ENCODE measurements at regions not wholly inside any gene's neighbourhood (a gene's known extent, or its start where the extent isn't known, plus 50 kb on each side); places are given as distances from the start of the nearest gene placed in this dataset.

DNA sequence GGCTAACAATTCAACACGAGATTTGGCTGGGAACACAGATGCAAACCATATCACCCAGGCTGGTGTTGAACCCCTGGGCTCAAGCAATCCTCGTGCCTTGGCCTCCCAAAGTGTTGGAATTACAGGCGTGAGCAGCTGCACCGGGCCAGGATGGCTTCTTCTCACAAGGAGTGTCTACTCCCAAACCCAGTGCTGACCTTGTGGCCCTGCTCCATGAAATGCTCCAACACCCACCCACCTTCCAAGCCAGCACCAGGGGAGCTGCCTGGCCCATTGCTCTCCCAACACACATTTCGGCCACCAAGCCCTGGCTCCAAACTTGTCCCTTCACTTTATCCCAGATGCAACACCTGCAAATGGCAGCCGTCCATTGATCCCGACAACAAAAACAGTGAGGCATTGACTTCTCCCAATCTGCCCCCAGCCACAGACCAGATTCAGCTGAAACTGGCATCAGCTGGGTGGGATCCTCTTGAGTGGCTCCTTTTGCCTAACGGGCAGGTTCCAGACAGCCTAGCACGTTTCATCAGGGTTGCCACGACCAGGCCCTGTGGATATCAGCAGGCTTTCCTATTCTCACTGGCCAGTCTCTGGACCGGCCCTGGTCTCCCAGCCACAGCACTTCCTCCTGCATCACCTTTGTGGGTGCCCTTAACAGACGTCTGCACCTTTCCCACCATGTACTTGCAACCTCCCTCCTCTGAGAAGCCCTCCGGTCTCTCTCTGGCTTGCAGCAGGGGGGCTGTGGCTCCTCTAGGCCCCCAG lies 105.7 kb upstream of the CARD11 start:
- Histone ChIP-seq H3K4me3 (ENCODE audit: low read length in 3 of 3) (no peak overlapping the region), H3K27me3 (ENCODE audit: control insufficient read depth, insufficient read depth, low read length) (no peaks in the 10 kb centered on the region), H3K4me1 (ENCODE audit: control insufficient read depth in 2 of 3, insufficient read depth in 2 of 3, low read depth in 1 of 3, low read length in 3 of 3) (no peaks in the 10 kb centered on the region), H3K9me3 (ENCODE audit: control insufficient read depth in 2 of 3, insufficient read depth in 1 of 3, low read length in 3 of 3) (no peaks in the 10 kb centered on the region), H3K36me3 (ENCODE audit: control insufficient read depth in 2 of 3, insufficient read depth in 3 of 3, low read length in 3 of 3) (no peaks in the 10 kb centered on the region), H3K9ac (ENCODE audit: low read length in 3 of 3) (no peak overlapping the region), H3K27ac (ENCODE audit: low read depth in 2 of 2, low read length in 2 of 2) (no peak overlapping the region)
- TF ChIP-seq, protein P1, sequence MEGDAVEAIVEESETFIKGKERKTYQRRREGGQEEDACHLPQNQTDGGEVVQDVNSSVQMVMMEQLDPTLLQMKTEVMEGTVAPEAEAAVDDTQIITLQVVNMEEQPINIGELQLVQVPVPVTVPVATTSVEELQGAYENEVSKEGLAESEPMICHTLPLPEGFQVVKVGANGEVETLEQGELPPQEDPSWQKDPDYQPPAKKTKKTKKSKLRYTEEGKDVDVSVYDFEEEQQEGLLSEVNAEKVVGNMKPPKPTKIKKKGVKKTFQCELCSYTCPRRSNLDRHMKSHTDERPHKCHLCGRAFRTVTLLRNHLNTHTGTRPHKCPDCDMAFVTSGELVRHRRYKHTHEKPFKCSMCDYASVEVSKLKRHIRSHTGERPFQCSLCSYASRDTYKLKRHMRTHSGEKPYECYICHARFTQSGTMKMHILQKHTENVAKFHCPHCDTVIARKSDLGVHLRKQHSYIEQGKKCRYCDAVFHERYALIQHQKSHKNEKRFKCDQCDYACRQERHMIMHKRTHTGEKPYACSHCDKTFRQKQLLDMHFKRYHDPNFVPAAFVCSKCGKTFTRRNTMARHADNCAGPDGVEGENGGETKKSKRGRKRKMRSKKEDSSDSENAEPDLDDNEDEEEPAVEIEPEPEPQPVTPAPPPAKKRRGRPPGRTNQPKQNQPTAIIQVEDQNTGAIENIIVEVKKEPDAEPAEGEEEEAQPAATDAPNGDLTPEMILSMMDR (IDR thresholded peaks at IDR 0.05; ENCODE audit: borderline replicate concordance, extremely low read depth, insufficient read depth): no peak
- intact Hi-C loops (cut with DNase I): loop anchor here (10.0 kb wide), 1 partner anchor 265 kb away; no protein-coding TSS in a partner anchor
- DNase-seq: no peak
- FAIRE-seq: no peak

DNA sequence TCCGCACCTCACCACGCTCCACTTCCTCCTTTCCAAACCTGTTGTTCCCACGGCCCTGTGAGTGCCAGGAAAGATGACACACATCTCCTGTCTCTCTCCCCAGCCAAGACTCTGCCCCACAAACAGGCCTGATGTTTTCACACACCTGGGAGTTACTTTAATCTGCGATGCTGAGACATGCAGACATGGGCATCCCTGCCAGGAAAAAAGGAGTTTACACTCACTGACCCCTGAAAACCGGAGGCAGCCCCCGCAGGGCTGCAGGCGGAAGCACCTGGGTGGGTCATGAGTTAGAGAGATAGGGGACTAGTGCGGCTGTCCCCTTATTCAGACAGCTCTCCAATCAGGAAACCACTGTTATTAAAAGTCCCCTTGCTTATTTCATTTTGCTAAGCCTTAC lies 106.4 kb upstream of the CARD11 start:
- Histone ChIP-seq H3K4me1 (ENCODE audit: control insufficient read depth in 2 of 3, insufficient read depth in 2 of 3, low read depth in 1 of 3, low read length in 3 of 3) (no peaks in the 10 kb centered on the region), H3K9me3 (ENCODE audit: control insufficient read depth in 2 of 3, insufficient read depth in 1 of 3, low read length in 3 of 3) (peaks cover 0 to 4% (median 0%) of the 10 kb centered on the region in 3 donors), H3K36me3 (ENCODE audit: control insufficient read depth in 2 of 3, insufficient read depth in 3 of 3, low read length in 3 of 3) (no peaks in the 10 kb centered on the region), H3K27ac (ENCODE audit: low read depth in 2 of 2, low read length in 2 of 2) (no peak overlapping the region), H3K4me3 (ENCODE audit: low read length in 3 of 3) (no peak overlapping the region), H3K9ac (ENCODE audit: low read length in 3 of 3) (no peak overlapping the region), H3K27me3 (ENCODE audit: control insufficient read depth, insufficient read depth, low read length) (no peaks in the 10 kb centered on the region)
- TF ChIP-seq, protein P1 (IDR thresholded peaks at IDR 0.05; ENCODE audit: borderline replicate concordance, extremely low read depth, insufficient read depth): no peak
- FAIRE-seq: no peak
- DNase-seq: peak in 4 of 5 donors; percentile 57 to 79 (median 63)
- intact Hi-C loops (cut with DNase I): no loop called here

DNA sequence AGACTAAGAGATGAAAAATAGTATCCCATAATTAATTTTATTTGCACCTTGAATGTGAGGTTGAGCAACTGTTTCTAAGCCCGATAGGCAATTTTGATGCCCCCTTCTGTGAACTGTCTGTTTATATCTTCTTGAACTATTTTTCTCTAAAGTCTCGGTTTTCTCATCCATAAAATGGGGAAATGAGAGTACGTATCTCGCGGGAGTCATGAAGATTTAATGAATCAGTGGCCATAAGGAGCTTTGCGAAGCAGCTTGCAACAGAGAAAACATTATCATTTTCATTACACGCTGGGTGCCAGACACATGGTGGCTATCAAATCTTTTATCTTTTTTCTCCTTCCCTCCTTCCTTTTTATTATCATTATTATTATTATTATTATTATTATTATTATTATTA lies 108.1 kb upstream of the CARD11 start:
- intact Hi-C loops (cut with DNase I): no loop called here
- no peak overlapping the region for H3K27ac ChIP-seq (ENCODE audit: low read depth in 2 of 2, low read length in 2 of 2)
- H3K4me1 ChIP-seq (ENCODE audit: control insufficient read depth in 2 of 3, insufficient read depth in 2 of 3, low read depth in 1 of 3, low read length in 3 of 3): no peaks in the 10 kb centered on the region
- H3K27me3 ChIP-seq (ENCODE audit: control insufficient read depth, insufficient read depth, low read length): no peaks in the 10 kb centered on the region
- no peak overlapping the region for H3K9ac ChIP-seq (ENCODE audit: low read length in 3 of 3)
- peaks cover 0 to 5% (median 0%) of the 10 kb centered on the region in 3 donors for H3K9me3 ChIP-seq (ENCODE audit: control insufficient read depth in 2 of 3, insufficient read depth in 1 of 3, low read length in 3 of 3)
- TF ChIP-seq, protein P1 (IDR thresholded peaks at IDR 0.05; ENCODE audit: borderline replicate concordance, extremely low read depth, insufficient read depth): no peak
- DNase-seq: no peak
- H3K36me3 ChIP-seq (ENCODE audit: control insufficient read depth in 2 of 3, insufficient read depth in 3 of 3, low read length in 3 of 3): no peaks in the 10 kb centered on the region
- H3K4me3 ChIP-seq (ENCODE audit: low read length in 3 of 3): no peak overlapping the region
- FAIRE-seq: no peak

Measured in kidney (tissue), 13 donors.